ENCODE measurements at regions not wholly inside any gene's neighbourhood (a gene's known extent, or its start where the extent isn't known, plus 50 kb on each side); places are given as distances from the start of the nearest gene placed in this dataset.

DNA sequence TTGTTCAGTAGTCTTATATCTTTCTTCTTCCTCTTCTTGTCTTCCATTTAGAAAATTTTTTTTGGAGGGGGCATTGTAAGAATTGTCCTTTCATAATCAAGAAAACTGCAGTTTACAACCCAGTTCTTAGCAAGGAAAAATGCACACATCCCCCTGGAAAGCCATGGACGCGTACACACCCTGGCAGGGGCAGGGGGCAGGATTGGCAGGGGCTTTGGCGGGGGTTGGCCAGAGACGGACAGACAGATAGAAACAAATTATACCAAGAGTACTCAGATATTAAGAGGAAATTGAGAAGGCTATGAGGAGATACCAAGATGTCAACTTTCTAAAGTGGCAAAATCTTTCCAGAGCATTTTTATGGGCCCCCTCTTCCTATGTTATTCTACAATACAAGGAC lies 322.5 kb upstream of the CPXCR1 start:
- DNase-seq = no peak

DNA sequence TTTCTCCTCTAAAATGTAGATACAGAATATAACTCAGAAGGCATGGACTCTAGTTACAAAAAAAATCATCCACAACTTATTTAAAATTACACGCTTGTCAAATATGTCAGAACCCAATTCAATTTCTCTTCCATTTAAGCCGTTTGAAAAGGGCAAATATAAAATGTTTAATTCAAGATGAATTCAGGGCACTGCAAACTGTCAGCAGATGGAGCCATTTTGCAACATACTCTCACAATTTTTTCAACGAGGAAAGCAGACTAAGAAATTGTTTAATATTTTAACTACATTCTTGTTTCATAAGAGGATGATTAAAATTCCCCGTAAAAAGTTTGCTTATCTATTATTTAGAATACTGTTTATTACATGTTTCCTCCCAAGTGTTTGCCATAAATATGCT lies 321.3 kb upstream of the CPXCR1 start:
- no peak for DNase-seq

DNA sequence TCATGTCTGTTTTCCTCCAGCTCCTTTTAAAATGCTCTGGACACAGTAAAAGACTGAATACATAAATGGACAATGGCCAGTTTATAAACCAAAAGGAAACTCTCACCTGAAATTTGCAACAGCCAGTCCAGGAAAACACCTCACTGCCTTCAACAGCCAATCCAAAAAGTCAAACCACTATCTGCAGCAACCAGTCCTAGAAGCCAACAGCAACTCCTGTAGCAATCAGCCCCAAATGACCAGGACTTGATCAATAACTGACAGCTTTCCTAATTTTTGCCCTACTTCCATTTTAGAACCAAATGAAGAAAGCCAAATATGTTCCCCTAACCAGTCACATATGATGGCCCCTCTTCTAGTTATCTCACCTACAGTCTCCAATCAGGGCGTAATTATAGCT lies 309.5 kb upstream of the CPXCR1 start:
- no peak for DNase-seq

DNA sequence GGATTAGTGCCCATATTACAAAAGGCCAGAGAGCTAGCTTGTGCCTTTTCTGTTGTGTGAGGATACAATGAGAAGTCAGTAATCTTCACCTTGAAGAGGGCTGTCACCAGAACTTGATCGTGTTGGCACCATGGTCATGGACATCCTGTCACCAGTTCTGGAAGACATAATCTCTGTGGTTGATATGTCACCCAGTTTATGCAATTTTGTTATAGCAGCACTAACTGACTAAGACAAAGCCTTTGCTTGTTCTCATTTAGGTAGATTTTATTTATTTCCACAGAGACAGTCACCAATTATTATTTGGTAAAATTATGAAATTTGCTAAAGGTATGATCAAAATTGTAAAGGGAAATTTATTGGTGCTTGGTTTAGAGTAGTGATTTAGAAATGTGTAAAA lies 308.8 kb upstream of the CPXCR1 start:
- DNase-seq = no peak

DNA sequence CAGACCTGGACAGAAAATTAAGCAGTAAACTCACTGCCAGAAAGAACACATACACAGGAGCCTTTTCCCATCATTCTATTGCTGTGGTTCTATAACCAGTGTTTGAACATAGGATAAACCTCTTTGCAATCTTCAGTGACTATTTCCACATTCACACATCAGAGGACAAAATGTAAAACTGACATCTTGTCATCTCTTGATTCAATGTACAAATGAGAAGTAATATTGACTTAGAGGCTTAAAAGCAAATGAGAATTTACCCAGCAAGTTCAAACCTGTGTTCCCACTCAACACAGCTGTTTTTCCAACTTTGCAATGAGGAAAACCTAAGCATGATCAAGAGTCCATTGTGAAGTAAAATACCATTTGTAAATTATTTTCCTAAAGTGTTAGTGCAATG lies 307.1 kb upstream of the CPXCR1 start:
- DNase-seq = no peak
